Endothelial cell of umbilical vein (primary cell): ENCODE measurements at regions not wholly inside any gene's neighbourhood (a gene's known extent, or its start where the extent isn't known, plus 50 kb on each side); places are given as distances from the start of the nearest gene placed in this dataset.

ENCODE experiments used
- BruUV-seq: library from RNA; stranded (reverse); fragments of 400-500 nt; replicated peaks from 2 replicates; lab custom pipeline; 2021; lab: Mats Ljungman, UMichigan
- CTCF ChIA-PET: fragments of 300-600, 350-600 bp; sonication (Branson Sonifier 250); formaldehyde crosslinking; loops from one replicate; lab custom pipeline; 2021; ENCODE audit warnings: antibody characterized with exemption, inconsistent platforms; lab: Charles Lee
- POLR2A ChIA-PET: fragments of 300-600, 350-600 bp; sonication (Branson Sonifier 250); formaldehyde crosslinking; loops from one replicate; lab custom pipeline; 2021; ENCODE audit warnings: antibody characterized with exemption, inconsistent platforms; lab: Charles Lee
- DNase-seq: peaks from one replicate; pipeline ENCODE4 v3.0.0-alpha.2; 2011; ENCODE audit warnings: low read depth, low spot score
- FAIRE-seq: peaks from 2 replicates; lab custom pipeline; 2011; peaks lifted over from hg19 to GRCh38; lab: Jason Lieb, UNC
- H2AFZ ChIP-seq: 2 replicates; pipeline ENCODE4 v1.6.0; 2012; ENCODE audit warnings: low read depth, low read length, control low read depth, inconsistent platforms
- H3K27ac ChIP-seq: 2 replicates; pipeline ENCODE4 v1.5.1; 2011; ENCODE audit warnings: low read depth, mild to moderate bottlenecking, control low read depth, low read length, moderate library complexity; ENCODE audit not compliant: insufficient read depth
- H3K27me3 ChIP-seq, 2 experiments: 2 replicates each; pipeline versions ENCODE4 v1.6.0 to v1.6.1; 2011; ENCODE audit warnings: low read length in 2 of 2, mixed read lengths in 1 of 2; ENCODE audit not compliant: control insufficient read depth in 2 of 2, insufficient read depth in 2 of 2
- H3K36me3 ChIP-seq, 2 experiments: 2 replicates in 1 of 2; 3 replicates in 1 of 2; pipeline ENCODE4 v1.5.1; 2011; ENCODE audit warnings: low read length in 2 of 2, mild to moderate bottlenecking in 1 of 2, moderate library complexity in 1 of 2; ENCODE audit not compliant: control insufficient read depth in 2 of 2, insufficient read depth in 2 of 2; ENCODE audit errors: extremely low read depth in 1 of 2
- H3K4me1 ChIP-seq: 3 replicates; pipeline ENCODE4 v1.5.1; 2011; ENCODE audit warnings: mild to moderate bottlenecking, low read length; ENCODE audit not compliant: control insufficient read depth, insufficient read depth; ENCODE audit errors: extremely low read depth
- H3K4me2 ChIP-seq: 2 replicates; pipeline ENCODE4 v1.6.1; 2011; ENCODE audit warnings: low read length, control low read depth, mixed read lengths; ENCODE audit not compliant: insufficient read depth
- H3K4me3 ChIP-seq, 3 experiments: fragments of 200-600 bp in 1 of 3; sonication (generic), shearing (Covaris generic) in 1 of 3; replicated peaks in 1 of 3; 2 replicates each; pipeline ENCODE4 v1.5.1; 2011 to 2016; ENCODE audit warnings: control low read depth in 3 of 3, low read length in 3 of 3, mild to moderate bottlenecking in 2 of 3, inconsistent platforms in 1 of 3, low read depth in 1 of 3, moderate library complexity in 1 of 3; ENCODE audit not compliant: insufficient read depth in 1 of 3
- H3K79me2 ChIP-seq: 2 replicates; pipeline ENCODE4 v1.6.0; 2012; ENCODE audit warnings: low read length, inconsistent platforms; ENCODE audit not compliant: control insufficient read depth, insufficient read depth
- H3K9ac ChIP-seq: replicated peaks from 2 replicates; pipeline ENCODE3; 2011; ENCODE audit warnings: low read length, control low read depth; ENCODE audit not compliant: insufficient read depth; ENCODE audit errors: extremely low read depth
- H3K9me1 ChIP-seq: replicated peaks from 3 replicates; pipeline ENCODE4 v1.6.0; 2011; ENCODE audit warnings: mild to moderate bottlenecking, low read length; ENCODE audit not compliant: control insufficient read depth, insufficient read depth; ENCODE audit errors: extremely low read depth
- H3K9me3 ChIP-seq: replicated peaks from 2 replicates; pipeline ENCODE4 v1.5.1; 2012; ENCODE audit warnings: low read length, inconsistent platforms; ENCODE audit not compliant: control insufficient read depth, insufficient read depth
- H4K20me1 ChIP-seq: replicated peaks from 2 replicates; pipeline ENCODE3; 2011; ENCODE audit warnings: mild to moderate bottlenecking, low read length; ENCODE audit not compliant: control insufficient read depth, insufficient read depth; ENCODE audit errors: extremely low read depth
- EZH2 ChIP-seq: IDR thresholded peaks from 2 replicates; pipeline ENCODE4 v1.6.1; 2012; ENCODE audit warnings: borderline replicate concordance, low read depth, mild to moderate bottlenecking, moderate library complexity, low read length, inconsistent platforms; ENCODE audit not compliant: severe bottlenecking
- FOS ChIP-seq: IDR thresholded peaks from 2 replicates; pipeline ENCODE4 v1.6.1; 2011; ENCODE audit warnings: mild to moderate bottlenecking, low read length, moderate library complexity, borderline replicate concordance; ENCODE audit not compliant: insufficient read depth
- GATA2 ChIP-seq: IDR thresholded peaks from 2 replicates; pipeline ENCODE4 v1.7.0; 2011; ENCODE audit warnings: low read depth, mild to moderate bottlenecking, moderate library complexity, mixed read lengths, low read length; ENCODE audit not compliant: insufficient read length, insufficient read depth
- JUN ChIP-seq: IDR thresholded peaks from 2 replicates; pipeline ENCODE4 v1.6.1; 2011; ENCODE audit warnings: borderline replicate concordance, low read depth; ENCODE audit not compliant: insufficient read length, insufficient read depth
- MYC ChIP-seq: IDR thresholded peaks from one replicate; pipeline ENCODE4 v1.6.1; 2011; ENCODE audit warnings: mild to moderate bottlenecking, low read depth, low read length
- POLR2A ChIP-seq: IDR thresholded peaks from 2 replicates; pipeline ENCODE4 v1.6.1; 2012; ENCODE audit warnings: low read depth, mild to moderate bottlenecking, control low read depth, low read length
- POLR2AphosphoS5 ChIP-seq: IDR thresholded peaks from 2 replicates; pipeline ENCODE4 v1.6.1; 2012; ENCODE audit warnings: low read depth, mild to moderate bottlenecking, control low read depth, low read length, moderate library complexity; ENCODE audit not compliant: insufficient read depth
- dilution Hi-C: fragments of 300-500 bp; cut with MboI; formaldehyde crosslinking; loops from one replicate; pipeline ENCODE4 v1.15.0; 2019; ENCODE audit warnings: low sequenced_read_pairs; ENCODE audit not compliant: extremely low pct_ligation_motif_present
- intact Hi-C: fragments of 100-400 bp; cut with micrococcal nuclease; formaldehyde crosslinking; loops from one replicate; pipeline ENCODE4 v1.10.0; 2022
- TF ChIP-seq, protein P1 (sequence below): IDR thresholded peaks from 2 replicates; pipeline ENCODE4 v1.6.1; 2011; ENCODE audit not compliant: insufficient read depth, insufficient read length
- TF ChIP-seq, protein P2 (sequence below), 2 donors: IDR thresholded peaks; 1 replicate in 1 of 2; 2 replicates in 1 of 2; pipeline ENCODE4 v1.5.1; 2011; ENCODE audit warnings: low read length in 2 of 2, mild to moderate bottlenecking in 2 of 2, moderate library complexity in 2 of 2, control low read depth in 1 of 2, inconsistent platforms in 1 of 2, low read depth in 1 of 2; ENCODE audit not compliant: insufficient read depth in 1 of 2; ENCODE audit errors: extremely low read depth in 1 of 2

DNA sequence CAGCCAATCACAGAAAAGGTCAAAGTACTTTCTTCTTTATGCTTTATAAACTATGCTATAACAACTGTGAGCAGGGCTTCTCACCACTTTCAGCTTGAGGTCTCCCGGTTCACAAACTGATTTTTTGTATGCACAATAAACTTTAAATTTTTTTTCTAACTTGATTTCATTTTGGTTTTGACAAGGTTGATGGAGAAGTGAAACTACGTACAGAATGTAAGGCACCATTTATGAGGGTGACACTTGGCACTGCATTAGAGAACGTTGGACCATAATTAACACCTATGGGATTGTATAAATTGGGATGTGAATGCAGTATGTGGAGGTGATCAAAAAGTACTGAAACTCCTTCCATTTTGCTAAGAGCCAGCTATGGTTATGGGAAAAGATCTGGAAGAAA is 857.9 kb upstream of the HTR2C start:
- BruUV-seq: no TSS peak
- H3K9me3 ChIP-seq: no peaks in the 10 kb centered on the region

More for the DNA sequence above, 857.9 kb upstream of the HTR2C start:
- H3K27me3 ChIP-seq: no peaks in the 10 kb centered on the region
- ChIA-PET POLR2A (no interaction called here), CTCF (interaction anchor here (0.6 kb wide), 1 partner anchor 16 kb away, joined by 4 read pairs; no protein-coding TSS in a partner anchor)
- DNase-seq (no peak), FAIRE-seq (no peak)
- H3K36me3 ChIP-seq: no peaks in the 10 kb centered on the region
- no peak overlapping the region for H3K4me2 ChIP-seq
- no peaks in the 10 kb centered on the region for H3K9me1 ChIP-seq
- no peak for TF ChIP-seq EZH2
- TF ChIP-seq MYC: no peak
- TF ChIP-seq POLR2AphosphoS5: no peak
- TF ChIP-seq FOS: no peak
- no peak for TF ChIP-seq GATA2
- TF ChIP-seq JUN: no peak
- TF ChIP-seq, protein P1, sequence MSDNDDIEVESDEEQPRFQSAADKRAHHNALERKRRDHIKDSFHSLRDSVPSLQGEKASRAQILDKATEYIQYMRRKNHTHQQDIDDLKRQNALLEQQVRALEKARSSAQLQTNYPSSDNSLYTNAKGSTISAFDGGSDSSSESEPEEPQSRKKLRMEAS: no peak
- TF ChIP-seq, protein P2, sequence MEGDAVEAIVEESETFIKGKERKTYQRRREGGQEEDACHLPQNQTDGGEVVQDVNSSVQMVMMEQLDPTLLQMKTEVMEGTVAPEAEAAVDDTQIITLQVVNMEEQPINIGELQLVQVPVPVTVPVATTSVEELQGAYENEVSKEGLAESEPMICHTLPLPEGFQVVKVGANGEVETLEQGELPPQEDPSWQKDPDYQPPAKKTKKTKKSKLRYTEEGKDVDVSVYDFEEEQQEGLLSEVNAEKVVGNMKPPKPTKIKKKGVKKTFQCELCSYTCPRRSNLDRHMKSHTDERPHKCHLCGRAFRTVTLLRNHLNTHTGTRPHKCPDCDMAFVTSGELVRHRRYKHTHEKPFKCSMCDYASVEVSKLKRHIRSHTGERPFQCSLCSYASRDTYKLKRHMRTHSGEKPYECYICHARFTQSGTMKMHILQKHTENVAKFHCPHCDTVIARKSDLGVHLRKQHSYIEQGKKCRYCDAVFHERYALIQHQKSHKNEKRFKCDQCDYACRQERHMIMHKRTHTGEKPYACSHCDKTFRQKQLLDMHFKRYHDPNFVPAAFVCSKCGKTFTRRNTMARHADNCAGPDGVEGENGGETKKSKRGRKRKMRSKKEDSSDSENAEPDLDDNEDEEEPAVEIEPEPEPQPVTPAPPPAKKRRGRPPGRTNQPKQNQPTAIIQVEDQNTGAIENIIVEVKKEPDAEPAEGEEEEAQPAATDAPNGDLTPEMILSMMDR (IDR thresholded peaks at IDR 0.05; ENCODE audit: extremely low read depth in 1 of 2, insufficient read depth in 1 of 2, low read depth in 1 of 2, low read length in 2 of 2): no peak
- TF ChIP-seq POLR2A: no peak
- no peaks in the 10 kb centered on the region for H3K79me2 ChIP-seq
- no peaks in the 10 kb centered on the region for H3K4me1 ChIP-seq
- H3K9ac ChIP-seq: no peak overlapping the region
- H3K27ac ChIP-seq: no peak overlapping the region
- H4K20me1 ChIP-seq: no peaks in the 10 kb centered on the region
- no peak overlapping the region for H3K4me3 ChIP-seq
- dilution Hi-C loops (no loop called here), intact Hi-C loops (no loop called here)
- no peak overlapping the region for H2AFZ ChIP-seq
